UCSD-AML1 (cell line): ENCODE measurements at regions not wholly inside any gene's neighbourhood (a gene's known extent, or its start where the extent isn't known, plus 50 kb on each side); places are given as distances from the start of the nearest gene placed in this dataset.
"Not testable (repeated sequence)": the region's sequence is repeated elsewhere in the genome, so short reads cannot be mapped to it uniquely, and the experiment has no call there.

Source experiments
- DNase-seq: peaks from one replicate; lab custom pipeline; 2025; ENCODE audit not compliant: unreplicated experiment; lab: John Stamatoyannopoulos, UW

DNA sequence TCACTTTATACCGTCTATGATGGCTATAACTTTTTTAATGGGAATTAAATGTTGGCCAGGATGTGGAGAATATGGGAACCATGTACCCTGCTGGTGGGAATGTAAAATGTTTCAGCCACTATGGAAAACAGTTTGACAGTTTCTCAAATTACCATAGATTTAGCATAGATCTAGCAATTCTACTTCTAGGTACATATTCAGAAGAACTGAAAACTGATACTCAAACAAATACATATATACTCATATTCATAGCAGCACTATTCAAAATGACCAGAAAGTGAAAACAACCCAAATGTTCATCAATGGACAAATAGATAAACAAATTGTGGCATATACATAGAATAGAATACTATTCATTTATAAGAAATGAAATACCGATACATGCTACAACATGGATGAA lies 539.4 kb downstream of the IGSF11 start:
- DNase-seq: no peak

DNA sequence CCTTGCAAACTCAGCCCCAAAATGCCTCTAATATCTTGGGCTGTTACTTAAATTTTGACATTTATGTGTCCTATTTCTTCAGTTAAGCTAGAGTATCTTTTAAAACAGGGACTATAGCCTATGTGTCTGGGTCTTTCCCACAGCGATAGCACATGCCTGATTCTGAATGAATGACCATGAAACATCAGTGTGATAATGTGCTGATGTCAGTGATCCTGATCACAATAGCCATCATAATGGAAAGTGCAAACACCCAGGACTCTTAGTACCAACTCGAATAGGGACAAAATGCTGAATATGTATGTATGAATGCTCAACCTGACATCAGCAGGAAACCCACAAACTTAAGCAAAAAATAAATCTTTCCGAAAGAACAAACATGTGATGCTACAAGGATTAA lies 537.4 kb downstream of the IGSF11 start:
- no peak for DNase-seq

DNA sequence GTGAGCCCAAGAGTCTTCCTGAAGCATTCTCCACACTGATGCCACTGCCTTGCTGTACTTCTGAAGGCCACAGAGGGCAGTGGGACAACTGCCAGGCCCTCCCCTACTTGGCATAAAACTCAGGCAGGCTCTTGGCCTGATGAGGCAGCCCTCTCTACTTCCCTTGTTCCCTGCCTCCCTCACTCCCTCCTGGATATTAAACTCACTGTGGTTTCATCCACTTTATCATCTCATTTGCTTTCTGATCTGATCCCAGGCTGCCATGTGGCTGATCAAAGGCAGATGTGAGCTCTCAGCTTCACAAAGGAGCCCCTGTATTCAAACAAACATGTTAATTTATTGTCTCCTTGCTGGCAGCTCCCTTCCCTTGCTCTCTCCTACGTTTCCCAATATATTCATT lies 533.5 kb downstream of the IGSF11 start:
- DNase-seq: peak; percentile 21

DNA sequence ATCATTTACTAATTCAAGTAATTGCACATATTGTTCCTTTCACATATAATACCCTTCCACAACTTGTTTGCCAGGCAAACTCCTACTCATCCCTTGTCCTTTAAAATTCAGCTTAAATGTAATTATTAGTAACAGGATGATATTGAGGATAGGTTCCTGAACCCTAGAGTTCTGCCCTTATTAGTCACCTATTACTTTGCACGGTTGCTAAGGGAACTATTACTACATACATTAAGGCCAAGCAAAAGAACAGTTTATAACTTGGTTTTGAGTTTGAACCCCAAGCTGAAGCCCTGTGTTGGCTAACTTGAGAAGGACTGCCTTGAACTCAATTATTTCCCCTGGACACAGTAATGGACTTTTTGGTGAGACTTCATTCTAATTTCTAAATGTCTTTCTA lies 529.7 kb downstream of the IGSF11 start:
- no peak for DNase-seq

DNA sequence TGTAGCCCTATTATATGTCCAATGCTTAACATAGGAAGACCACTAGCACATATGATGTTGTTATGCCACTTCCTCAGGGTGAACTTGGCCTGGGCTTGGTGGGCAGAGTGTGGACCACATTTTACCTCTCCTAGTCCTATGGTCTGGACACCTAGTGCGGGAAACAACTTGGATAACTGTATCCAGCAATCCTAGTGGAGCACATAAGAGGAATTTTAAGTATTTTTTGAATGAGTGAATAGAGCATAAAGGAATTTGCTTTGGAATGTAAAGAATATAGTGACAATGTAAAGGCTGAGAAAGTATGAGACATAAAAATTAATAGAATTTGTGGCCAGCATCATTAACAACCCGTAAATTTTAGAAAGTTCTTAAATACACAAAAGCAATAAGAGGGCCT lies 528.9 kb downstream of the IGSF11 start:
- no peak for DNase-seq

DNA sequence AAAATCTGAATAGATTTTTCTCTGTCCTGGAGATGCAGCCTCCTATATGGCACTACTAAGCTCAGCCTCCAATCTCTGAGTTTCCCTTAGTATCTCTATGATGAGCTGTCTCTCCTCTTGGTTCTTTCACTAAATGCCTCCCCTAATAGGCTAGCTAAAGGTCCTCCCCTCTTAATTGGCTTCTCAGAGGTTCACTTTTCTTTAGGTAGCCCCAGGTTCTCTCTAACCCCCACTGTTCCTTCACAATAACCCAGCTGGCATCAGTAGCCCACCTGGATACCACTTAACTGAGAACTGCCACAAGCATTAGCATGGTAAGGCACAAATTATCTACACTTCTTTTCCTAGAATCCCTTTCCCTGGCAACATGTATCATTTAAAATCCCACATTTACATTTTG lies 523.2 kb downstream of the IGSF11 start:
- no peak for DNase-seq

DNA sequence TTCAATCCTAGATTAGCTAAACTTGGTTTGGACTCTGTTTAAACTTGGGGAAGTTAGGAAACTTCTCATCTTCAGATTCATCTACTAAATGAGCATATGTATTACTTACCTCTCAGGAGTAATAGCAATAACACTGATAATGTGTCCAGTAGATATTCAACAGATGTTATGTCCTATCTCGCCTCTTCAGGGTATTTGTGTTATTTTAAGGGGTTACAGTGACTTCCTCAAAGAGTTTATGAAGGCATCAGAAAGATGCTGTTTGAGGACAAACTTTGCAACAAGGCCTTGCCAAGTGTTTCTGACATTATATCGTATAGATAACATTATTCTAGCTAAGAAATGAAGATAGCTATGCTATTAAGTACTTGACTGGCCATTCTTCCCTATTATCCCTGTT lies 522.3 kb downstream of the IGSF11 start:
- DNase-seq: no peak

DNA sequence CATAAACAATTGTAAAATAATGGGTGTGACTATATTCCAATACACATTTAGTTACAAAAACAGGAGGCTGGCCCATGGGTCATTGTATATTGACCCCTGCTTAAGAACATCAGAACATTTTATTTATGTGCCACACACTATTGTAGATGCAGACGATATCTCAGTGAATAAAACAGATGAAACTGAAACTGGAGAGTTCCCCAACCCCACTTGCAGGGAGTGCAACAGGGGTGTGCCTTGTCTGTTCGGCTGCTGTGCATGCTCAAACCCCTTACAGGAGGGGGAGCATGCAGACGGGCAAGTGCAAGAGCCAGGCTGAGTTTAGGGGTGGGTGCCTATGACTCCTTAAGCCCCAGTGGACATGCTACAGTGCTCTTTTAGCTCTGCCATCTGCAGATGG lies 509.6 kb downstream of the IGSF11 start:
- DNase-seq: no peak

DNA sequence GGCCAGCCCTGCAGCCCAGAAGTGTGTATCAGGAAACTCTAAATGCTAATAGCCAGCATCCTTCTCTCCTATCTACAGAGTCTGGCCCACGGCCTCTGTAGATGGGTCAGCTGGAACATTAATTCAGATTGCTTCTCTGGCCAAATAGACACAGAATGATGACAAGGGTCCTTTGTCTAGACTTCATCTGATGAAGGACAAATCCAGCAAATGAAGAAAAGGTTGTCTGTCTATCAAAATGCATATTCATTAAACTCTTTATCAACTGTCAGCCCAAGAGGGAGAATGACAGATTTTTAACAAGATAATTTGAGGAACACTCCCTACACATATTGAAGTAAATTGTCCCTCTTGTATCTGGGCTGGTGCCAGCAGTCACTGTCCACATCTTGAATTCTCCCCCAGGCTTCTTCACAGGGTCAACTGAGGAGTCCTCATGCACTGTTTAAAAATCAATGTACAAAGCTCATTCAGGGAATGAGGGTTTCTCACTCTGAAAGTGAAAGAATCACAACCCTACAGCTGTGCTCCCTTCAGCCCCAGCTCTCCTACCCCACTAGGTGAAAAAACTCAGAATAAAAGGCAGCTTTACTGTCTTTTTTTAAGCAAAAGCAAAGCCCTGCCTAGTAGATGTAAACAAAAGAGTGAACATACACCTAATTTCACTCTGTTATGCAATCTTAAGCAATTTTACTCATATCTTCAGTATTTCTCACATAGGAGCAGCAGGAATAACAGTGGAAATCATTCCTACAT lies 507.7 kb downstream of the IGSF11 start:
- DNase-seq: no peak

DNA sequence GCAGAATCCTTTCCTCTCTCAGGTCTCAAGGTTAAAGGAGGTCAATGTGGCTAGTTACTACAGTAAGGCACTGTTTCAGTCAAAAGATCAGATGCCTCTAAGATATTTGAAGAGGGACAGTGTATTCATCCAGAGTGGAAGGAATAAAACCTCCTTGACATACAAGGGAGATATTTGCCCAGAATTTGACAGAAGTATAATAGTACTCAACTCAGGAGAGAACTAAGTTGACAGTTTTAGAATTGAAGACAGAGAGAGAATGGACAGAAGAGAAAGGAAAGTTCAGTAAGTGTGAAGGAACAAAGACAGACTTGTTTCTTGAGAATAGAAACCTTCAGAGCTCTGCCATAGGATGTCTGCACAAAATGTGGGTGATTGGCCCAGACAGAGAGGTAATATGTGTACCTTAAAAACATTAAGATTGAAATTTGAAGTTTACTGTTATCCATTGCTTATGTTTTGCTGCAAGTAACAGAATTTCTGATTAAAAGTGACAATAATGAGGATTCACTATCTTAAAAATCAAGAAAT lies 507.1 kb downstream of the IGSF11 start:
- DNase-seq: no peak

DNA sequence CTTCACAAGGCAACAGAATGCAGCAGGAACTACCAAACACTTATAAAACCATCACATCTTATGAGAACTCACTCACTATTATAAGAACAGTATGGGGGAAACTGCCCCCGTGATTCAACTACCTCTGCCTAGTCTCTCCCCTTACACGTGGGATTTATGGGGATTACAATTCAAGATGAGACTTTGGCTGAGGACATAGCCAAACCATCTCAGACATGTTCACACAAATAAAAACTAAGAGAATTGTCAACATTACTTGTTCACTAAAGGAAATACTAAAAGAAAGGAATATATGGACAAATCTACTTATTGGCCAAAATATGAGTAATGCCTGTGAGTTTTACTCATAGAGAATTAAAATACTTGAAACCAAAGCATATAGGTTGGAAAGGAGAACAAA lies 505.1 kb downstream of the IGSF11 start:
- no peak for DNase-seq

DNA sequence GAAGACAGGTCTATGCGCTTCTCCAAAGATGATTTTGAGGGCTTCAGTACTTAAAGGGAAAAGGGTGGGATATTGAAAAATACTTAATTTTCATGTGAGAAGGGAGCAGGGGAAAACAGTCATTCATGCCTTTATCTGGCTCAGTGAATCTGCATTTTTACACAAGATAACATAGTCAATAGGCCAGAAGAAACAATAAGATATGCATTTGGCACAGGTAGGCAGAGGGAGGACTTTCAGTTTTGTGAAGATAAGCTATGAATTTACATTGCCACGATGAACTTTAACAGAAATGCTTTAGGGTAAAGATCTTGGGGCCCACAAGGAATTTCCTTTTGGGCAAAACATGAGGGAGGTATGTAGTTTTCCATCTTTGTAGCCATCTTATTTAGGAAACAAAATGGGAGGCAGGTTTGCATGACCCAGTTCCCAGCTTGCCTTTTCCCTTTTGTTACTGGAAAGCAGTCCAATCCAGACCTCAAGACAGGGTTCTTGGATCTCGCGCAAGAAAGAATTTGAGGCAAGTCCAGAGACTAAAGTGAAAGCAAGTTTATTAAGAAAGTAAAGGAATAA lies 504.2 kb downstream of the IGSF11 start:
- no peak for DNase-seq

DNA sequence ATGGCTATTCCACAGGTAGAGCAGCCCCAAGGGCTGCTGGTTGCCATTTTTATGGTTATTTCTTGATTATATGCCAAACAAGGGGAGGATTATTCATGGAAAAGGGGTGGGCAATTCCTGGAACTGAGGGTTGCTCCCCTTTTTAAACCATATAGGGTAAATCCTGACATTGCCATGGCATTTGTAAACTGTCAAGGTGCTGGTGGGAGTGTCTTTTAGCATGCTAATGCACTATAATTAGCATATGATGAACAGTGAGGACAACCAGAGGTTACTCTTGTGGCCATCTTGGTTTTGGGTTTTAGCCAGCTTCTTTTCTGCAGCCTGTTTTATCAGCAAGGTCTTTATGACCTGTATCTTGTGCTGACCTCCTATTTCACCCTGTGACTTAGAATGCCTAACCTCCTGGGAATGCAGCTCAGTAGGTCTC lies 503.7 kb downstream of the IGSF11 start:
- not testable (repeated sequence) for DNase-seq

DNA sequence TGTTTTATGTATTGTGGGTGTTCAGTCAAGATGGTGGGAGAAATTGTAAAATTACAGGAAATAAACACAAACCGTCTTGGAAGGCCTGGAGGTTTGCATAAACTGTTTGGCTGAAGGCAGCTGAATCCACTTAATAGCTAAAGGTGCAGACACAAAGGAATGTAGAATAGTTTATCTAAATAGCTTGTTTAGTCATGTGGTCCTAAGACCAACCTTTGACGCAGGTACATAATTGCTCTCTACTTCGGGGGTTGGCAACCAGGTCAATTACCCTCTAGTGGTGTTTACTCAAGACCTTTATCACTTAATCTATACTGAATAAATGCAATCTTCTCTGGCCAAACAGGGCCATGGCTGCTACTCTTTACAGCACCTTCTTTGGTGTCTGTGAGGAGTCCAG lies 502.8 kb downstream of the IGSF11 start:
- no peak for DNase-seq

DNA sequence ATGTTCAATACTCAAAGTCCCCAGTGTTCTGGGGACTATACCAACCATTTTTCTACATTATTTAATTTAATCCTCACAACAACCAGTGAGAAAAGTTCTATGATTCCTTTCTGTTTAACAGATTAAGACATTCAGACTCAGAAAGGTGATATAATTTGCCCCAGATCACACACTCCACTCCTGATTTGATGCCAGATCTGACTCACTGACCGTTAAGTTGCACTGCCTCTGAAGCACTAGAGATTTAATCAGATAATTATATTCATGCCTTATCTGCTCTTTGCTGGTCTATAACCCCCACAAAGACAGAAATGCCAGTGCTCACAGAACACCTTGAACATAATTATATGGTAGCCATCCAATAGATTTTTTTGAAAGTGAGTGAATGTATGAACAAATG lies 501.0 kb downstream of the IGSF11 start:
- DNase-seq: no peak

DNA sequence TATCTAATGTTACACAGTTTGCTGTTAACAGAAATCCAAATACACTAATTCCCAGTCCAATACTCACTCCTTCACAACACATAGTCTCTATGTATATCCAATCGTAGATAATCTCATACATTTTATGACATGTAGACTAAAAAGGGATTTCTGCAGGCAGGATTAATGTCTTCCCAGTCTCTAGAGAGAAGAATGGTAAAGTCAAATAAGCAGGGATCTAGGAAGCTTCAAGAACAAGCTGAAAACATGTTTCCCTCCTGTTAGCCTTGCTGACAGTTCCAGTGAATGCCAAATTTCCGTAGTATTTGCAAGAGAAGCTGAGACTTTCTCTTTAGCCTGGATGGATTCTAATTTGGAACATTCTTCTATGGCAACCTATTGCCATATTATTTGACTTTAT lies 500.1 kb downstream of the IGSF11 start:
- no peak for DNase-seq

DNA sequence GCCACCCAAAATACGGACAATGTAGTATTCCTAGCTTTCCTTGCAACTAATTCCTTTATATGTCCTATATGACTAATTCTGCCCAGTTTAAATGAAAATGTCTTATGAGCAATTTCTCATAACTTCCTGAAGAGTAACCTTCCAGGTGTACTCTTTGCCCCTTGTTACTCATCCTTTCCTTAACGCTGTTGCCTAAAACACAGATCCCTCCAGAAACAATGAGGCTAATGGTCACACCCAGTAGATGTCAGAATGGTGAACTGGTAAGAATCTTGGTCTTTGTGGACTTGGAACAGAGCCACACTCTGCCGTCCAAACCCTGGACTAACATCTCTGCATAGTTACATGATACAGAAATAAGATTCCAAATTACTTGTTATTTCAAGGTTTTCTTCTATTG lies 497.9 kb downstream of the IGSF11 start:
- no peak for DNase-seq

DNA sequence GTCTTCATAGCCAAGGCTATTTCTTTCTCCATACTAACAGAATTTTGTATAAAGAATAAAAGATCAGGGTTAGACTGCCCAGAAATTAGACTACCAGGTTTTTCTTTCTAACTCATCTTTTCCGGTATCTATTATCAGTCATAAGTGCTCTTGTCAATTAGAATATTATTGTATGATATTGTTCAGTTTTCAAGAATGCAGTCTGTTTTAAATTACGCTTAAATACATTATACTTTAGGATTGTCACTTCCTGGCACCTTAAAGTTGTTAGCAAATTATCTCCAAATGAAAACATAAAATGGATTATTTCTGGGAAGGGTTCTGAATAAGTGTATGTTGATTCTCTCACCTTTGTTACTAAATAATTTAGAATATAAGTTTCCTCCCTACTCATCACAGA lies 497.2 kb downstream of the IGSF11 start:
- DNase-seq: no peak

DNA sequence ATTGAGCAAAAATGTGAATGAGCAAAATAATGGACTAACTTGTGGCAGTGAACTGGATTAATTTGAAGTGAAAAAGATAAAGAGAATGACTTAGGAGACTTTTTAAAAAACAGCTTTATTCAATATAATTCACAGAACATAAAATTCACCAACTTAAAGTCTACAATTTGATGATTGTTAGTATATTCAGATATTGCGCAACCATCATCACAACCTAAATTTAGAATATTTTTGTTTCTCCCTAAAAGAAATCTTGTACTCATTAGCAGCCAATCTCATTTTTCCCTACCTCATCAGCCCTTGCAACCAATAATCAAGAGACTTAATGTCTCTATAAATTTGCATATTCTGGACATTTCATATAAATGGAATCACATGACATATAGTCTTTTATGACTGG lies 496.5 kb downstream of the IGSF11 start:
- DNase-seq: no peak

DNA sequence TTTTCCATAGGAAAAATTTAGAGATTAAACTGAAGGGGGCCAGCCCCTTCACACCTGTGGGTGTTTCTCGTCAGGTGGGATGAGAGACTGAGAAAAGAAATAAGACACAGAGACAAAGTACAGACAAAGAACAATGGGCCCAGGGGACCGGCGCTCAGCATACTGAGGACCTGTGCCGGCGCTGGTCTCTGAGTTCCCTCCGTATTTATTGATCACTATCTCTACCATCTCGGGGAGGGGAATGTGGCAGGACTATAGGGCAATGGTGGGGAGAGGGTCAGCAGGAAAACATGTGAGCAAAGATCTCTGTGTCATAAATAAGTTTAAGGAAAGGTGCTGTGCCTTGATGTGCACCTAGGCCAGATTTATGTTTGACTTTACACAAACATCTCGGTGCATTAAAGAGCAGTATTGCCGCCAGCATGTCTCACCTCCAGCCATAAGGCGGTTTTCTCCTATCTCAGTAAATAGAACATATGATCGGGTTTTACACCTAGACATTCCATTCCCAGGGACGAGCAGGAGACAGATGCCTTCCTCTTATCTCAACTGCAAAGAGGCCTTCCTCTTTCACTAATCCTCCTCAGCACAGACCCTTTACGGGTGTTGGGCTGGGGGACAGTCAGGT lies 494.7 kb downstream of the IGSF11 start:
- DNase-seq: not testable (repeated sequence)

DNA sequence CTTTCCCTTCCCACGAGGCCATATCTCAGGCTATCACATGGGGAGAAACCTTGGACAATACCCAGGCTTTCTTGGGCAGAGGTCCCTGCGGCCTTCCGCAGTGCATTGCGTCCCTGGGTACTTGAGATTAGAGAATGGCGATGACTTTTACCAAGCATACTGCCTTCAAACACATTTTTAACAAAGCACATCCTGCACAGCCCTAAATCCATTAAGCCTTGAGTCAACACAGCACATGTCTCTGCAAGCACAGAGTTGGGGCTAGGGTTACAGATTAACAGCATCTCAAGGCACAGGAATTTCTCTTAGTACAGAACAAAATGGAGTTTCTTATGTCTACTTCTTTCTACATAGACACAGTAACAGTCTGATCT lies 494.2 kb downstream of the IGSF11 start:
- DNase-seq: not testable (repeated sequence)

DNA sequence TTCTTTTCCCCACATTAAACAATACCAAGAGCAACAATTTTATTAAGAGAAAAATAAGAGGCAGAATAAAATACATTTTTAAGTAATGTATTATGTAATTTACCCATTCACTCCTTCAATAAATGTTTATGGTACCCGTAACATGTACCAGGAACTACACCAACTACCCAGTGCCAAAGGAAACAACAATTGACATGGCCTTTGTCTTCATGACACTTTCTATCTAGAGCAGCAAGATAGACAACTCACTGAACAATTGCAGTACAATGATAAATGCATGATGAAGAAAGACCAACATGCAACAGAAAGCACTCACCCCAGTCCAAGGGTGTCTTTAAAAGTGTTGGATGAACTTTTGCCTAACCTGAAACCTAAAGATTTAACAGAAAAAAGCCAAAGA lies 493.8 kb downstream of the IGSF11 start:
- DNase-seq: no peak
